ENCODE measurements at regions not wholly inside any gene's neighbourhood (a gene's known extent, or its start where the extent isn't known, plus 50 kb on each side); places are given as distances from the start of the nearest gene placed in this dataset.

GRCh38 chr1:79396901-79397300, 390.4 kb upstream of the ADGRL4 start:
- H3K4me3 Mint-ChIP-seq: no peak overlapping the region
- H3K27me3 Mint-ChIP-seq: no peaks in the 10 kb centered on the region
- H3K36me3 Mint-ChIP-seq (ENCODE audit: insufficient read depth): no peaks in the 10 kb centered on the region
- H3K9me3 Mint-ChIP-seq: peaks cover 17% of the 10 kb centered on the region
- no peaks in the 10 kb centered on the region for H3K4me1 Mint-ChIP-seq
- H3K27ac Mint-ChIP-seq (ENCODE audit: low read depth): no peak overlapping the region
- DNase-seq (ENCODE audit: low spot score in 2 of 2) (no peak), ATAC-seq (replicated peaks; ENCODE audit: extremely low read depth, poor library complexity, severe bottlenecking) (no peak)

DNA sequence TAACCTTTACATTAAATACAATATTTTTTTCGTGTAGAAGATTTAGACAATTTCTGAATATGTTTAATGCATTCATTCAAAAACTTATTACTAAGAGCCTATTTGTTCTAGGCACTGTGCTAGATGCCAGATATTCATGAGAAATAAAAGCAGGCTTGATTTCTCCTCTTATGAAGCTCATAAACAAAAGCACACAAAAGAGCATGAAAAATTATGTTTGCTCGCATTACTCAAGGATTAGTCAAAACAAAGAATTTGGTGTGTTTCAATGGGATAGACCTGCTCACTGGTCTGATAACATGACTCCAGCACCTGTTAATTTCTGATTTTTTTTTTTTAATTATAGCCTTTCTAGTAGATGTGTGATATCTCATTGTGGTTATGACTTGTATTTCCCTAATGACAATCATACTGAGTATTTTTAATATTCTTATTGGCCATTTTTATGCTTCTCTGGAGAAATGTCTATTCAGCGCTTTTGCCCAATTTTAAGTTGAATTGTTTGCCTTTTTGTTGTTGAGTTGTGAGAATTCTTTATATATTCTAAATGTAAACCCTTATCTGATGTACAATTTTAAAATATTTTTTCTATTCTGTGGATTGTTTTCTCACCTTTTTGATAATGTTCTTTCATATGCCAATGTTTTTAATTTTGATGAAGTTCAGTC, 382.3 kb upstream of the ADGRL4 start:
- no peak for DNase-seq (ENCODE audit: low spot score in 2 of 2)
- H3K9me3 Mint-ChIP-seq: peaks cover 15% of the 10 kb centered on the region
- no peak overlapping the region for H3K4me3 Mint-ChIP-seq
- H3K27ac Mint-ChIP-seq (ENCODE audit: low read depth): no peak overlapping the region
- ATAC-seq (replicated peaks; ENCODE audit: extremely low read depth, poor library complexity, severe bottlenecking): no peak
- H3K27me3 Mint-ChIP-seq: no peaks in the 10 kb centered on the region
- no peaks in the 10 kb centered on the region for H3K4me1 Mint-ChIP-seq
- H3K36me3 Mint-ChIP-seq (ENCODE audit: insufficient read depth): no peaks in the 10 kb centered on the region

- ATAC-seq (replicated peaks; ENCODE audit: extremely low read depth, poor library complexity, severe bottlenecking) (no peak), DNase-seq (ENCODE audit: low spot score in 2 of 2) (no peak)
- H3K27ac Mint-ChIP-seq (ENCODE audit: low read depth): no peak overlapping the region
- no peaks in the 10 kb centered on the region for H3K4me1 Mint-ChIP-seq
- H3K27me3 Mint-ChIP-seq: no peaks in the 10 kb centered on the region
- H3K4me3 Mint-ChIP-seq: no peak overlapping the region
- no peaks in the 10 kb centered on the region for H3K36me3 Mint-ChIP-seq (ENCODE audit: insufficient read depth)
- peaks cover 24% of the 10 kb centered on the region for H3K9me3 Mint-ChIP-seq
Observed at GRCh38 chr1:79386730-79387129, 380.2 kb upstream of the ADGRL4 start.

DNA sequence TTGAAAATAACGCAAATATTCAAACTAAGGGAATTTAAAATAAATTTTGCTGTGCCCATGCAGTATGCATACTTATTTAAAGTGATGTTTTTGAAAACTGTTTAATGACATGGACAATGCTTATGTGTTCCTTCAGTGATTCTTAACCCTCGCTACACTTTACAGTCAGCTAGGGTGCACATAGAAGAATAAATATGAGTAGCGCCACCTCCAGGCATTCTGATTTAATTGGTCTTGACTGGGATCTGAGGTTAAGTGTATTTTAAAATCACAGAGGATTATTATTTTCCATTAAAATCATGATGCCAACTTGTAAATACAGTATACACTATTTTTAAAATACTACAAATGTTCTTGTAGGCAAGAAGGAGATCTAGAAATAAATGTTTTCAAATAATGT, 373.5 kb upstream of the ADGRL4 start:
- peaks cover 24% of the 10 kb centered on the region for H3K9me3 Mint-ChIP-seq
- no peak for ATAC-seq (replicated peaks; ENCODE audit: extremely low read depth, poor library complexity, severe bottlenecking)
- no peak overlapping the region for H3K27ac Mint-ChIP-seq (ENCODE audit: low read depth)
- no peaks in the 10 kb centered on the region for H3K27me3 Mint-ChIP-seq
- H3K36me3 Mint-ChIP-seq (ENCODE audit: insufficient read depth): no peaks in the 10 kb centered on the region
- no peak for DNase-seq (ENCODE audit: low spot score in 2 of 2)
- H3K4me1 Mint-ChIP-seq: no peaks in the 10 kb centered on the region
- no peak overlapping the region for H3K4me3 Mint-ChIP-seq

GRCh38 chr1:79376106-79376505, 369.6 kb upstream of the ADGRL4 start:
- H3K4me3 Mint-ChIP-seq: no peak overlapping the region
- no peaks in the 10 kb centered on the region for H3K36me3 Mint-ChIP-seq (ENCODE audit: insufficient read depth)
- no peak for DNase-seq (ENCODE audit: low spot score in 2 of 2)
- ATAC-seq (replicated peaks; ENCODE audit: extremely low read depth, poor library complexity, severe bottlenecking): no peak
- H3K27ac Mint-ChIP-seq (ENCODE audit: low read depth): no peak overlapping the region
- peaks cover 16% of the 10 kb centered on the region for H3K9me3 Mint-ChIP-seq
- H3K27me3 Mint-ChIP-seq: no peaks in the 10 kb centered on the region
- no peaks in the 10 kb centered on the region for H3K4me1 Mint-ChIP-seq

DNA sequence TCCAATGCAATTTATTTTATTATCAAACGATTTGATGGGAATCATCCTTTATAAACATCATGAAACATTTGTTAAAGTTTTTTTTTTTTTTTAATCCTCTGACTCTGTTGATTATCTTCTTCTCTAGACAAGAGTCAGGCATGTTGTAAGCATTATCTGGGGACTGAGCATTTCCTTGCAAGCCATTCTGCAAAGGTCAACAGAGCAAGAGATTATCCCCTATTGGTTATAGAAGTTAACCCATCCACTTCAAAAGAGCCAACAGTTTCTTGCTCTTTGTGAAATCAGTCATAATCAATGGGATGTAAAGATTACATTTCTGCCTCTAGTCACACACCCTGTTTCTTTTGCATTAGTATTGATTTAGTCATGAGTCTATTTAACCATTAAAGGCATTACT, 368.8 kb upstream of the ADGRL4 start:
- H3K36me3 Mint-ChIP-seq (ENCODE audit: insufficient read depth): no peaks in the 10 kb centered on the region
- ATAC-seq (replicated peaks; ENCODE audit: extremely low read depth, poor library complexity, severe bottlenecking): no peak
- H3K4me3 Mint-ChIP-seq: no peak overlapping the region
- no peaks in the 10 kb centered on the region for H3K27me3 Mint-ChIP-seq
- no peak for DNase-seq (ENCODE audit: low spot score in 2 of 2)
- no peak overlapping the region for H3K27ac Mint-ChIP-seq (ENCODE audit: low read depth)
- H3K4me1 Mint-ChIP-seq: no peaks in the 10 kb centered on the region
- H3K9me3 Mint-ChIP-seq: peaks cover 16% of the 10 kb centered on the region

GRCh38 chr1:79374397-79374796, 367.9 kb upstream of the ADGRL4 start:
- DNase-seq (ENCODE audit: low spot score in 2 of 2) (no peak), ATAC-seq (replicated peaks; ENCODE audit: extremely low read depth, poor library complexity, severe bottlenecking) (no peak)
- no peaks in the 10 kb centered on the region for H3K27me3 Mint-ChIP-seq
- H3K36me3 Mint-ChIP-seq (ENCODE audit: insufficient read depth): no peaks in the 10 kb centered on the region
- no peaks in the 10 kb centered on the region for H3K4me1 Mint-ChIP-seq
- H3K27ac Mint-ChIP-seq (ENCODE audit: low read depth): no peak overlapping the region
- H3K4me3 Mint-ChIP-seq: no peak overlapping the region
- H3K9me3 Mint-ChIP-seq: peaks cover 21% of the 10 kb centered on the region

GRCh38 chr1:79373481-79374125, 367.1 kb upstream of the ADGRL4 start:
- Mint-ChIP-seq H3K27ac (ENCODE audit: low read depth) (no peak overlapping the region), H3K4me3 (no peak overlapping the region), H3K36me3 (ENCODE audit: insufficient read depth) (no peaks in the 10 kb centered on the region), H3K27me3 (no peaks in the 10 kb centered on the region), H3K4me1 (no peaks in the 10 kb centered on the region), H3K9me3 (peaks cover 28% of the 10 kb centered on the region)
- DNase-seq (ENCODE audit: low spot score in 2 of 2) (no peak), ATAC-seq (replicated peaks; ENCODE audit: extremely low read depth, poor library complexity, severe bottlenecking) (no peak)

GRCh38 chr1:79371802-79372201, 365.3 kb upstream of the ADGRL4 start:
- H3K27ac Mint-ChIP-seq (ENCODE audit: low read depth): no peak overlapping the region
- no peaks in the 10 kb centered on the region for H3K36me3 Mint-ChIP-seq (ENCODE audit: insufficient read depth)
- no peaks in the 10 kb centered on the region for H3K27me3 Mint-ChIP-seq
- H3K9me3 Mint-ChIP-seq: peaks cover 34% of the 10 kb centered on the region
- no peak for ATAC-seq (replicated peaks; ENCODE audit: extremely low read depth, poor library complexity, severe bottlenecking)
- H3K4me1 Mint-ChIP-seq: no peaks in the 10 kb centered on the region
- no peak for DNase-seq (ENCODE audit: low spot score in 2 of 2)
- no peak overlapping the region for H3K4me3 Mint-ChIP-seq

GRCh38 chr1:79369091-79369490, 362.6 kb upstream of the ADGRL4 start:
- H3K27ac Mint-ChIP-seq (ENCODE audit: low read depth): no peak overlapping the region
- H3K36me3 Mint-ChIP-seq (ENCODE audit: insufficient read depth): no peaks in the 10 kb centered on the region
- no peaks in the 10 kb centered on the region for H3K27me3 Mint-ChIP-seq
- H3K9me3 Mint-ChIP-seq: peaks cover 35% of the 10 kb centered on the region
- H3K4me3 Mint-ChIP-seq: no peak overlapping the region
- no peaks in the 10 kb centered on the region for H3K4me1 Mint-ChIP-seq
- ATAC-seq (replicated peaks; ENCODE audit: extremely low read depth, poor library complexity, severe bottlenecking) (no peak), DNase-seq (ENCODE audit: low spot score in 2 of 2) (no peak)

GRCh38 chr1:79364896-79365295, 358.4 kb upstream of the ADGRL4 start:
- Mint-ChIP-seq H3K36me3 (ENCODE audit: insufficient read depth) (no peaks in the 10 kb centered on the region), H3K27me3 (no peaks in the 10 kb centered on the region), H3K27ac (ENCODE audit: low read depth) (no peak overlapping the region), H3K4me1 (no peaks in the 10 kb centered on the region), H3K9me3 (peaks cover 24% of the 10 kb centered on the region), H3K4me3 (no peak overlapping the region)
- no peak for DNase-seq (ENCODE audit: low spot score in 2 of 2)
- no peak for ATAC-seq (replicated peaks; ENCODE audit: extremely low read depth, poor library complexity, severe bottlenecking)

GRCh38 chr1:79363430-79363829, 356.9 kb upstream of the ADGRL4 start:
- Mint-ChIP-seq H3K36me3 (ENCODE audit: insufficient read depth) (no peaks in the 10 kb centered on the region), H3K27me3 (no peaks in the 10 kb centered on the region), H3K9me3 (peaks cover 12% of the 10 kb centered on the region), H3K27ac (ENCODE audit: low read depth) (no peak overlapping the region), H3K4me3 (no peak overlapping the region), H3K4me1 (no peaks in the 10 kb centered on the region)
- no peak for ATAC-seq (replicated peaks; ENCODE audit: extremely low read depth, poor library complexity, severe bottlenecking)
- no peak for DNase-seq (ENCODE audit: low spot score in 2 of 2)

- no peaks in the 10 kb centered on the region for H3K36me3 Mint-ChIP-seq (ENCODE audit: insufficient read depth)
- ATAC-seq (replicated peaks; ENCODE audit: extremely low read depth, poor library complexity, severe bottlenecking): no peak
Observed at GRCh38 chr1:79362470-79362869, 355.9 kb upstream of the ADGRL4 start.

More at GRCh38 chr1:79362470-79362869, 355.9 kb upstream of the ADGRL4 start:
- H3K27me3 Mint-ChIP-seq: no peaks in the 10 kb centered on the region
- H3K27ac Mint-ChIP-seq (ENCODE audit: low read depth): no peak overlapping the region
- peaks cover 6% of the 10 kb centered on the region for H3K9me3 Mint-ChIP-seq
- no peak overlapping the region for H3K4me3 Mint-ChIP-seq
- DNase-seq (ENCODE audit: low spot score in 2 of 2): no peak
- no peaks in the 10 kb centered on the region for H3K4me1 Mint-ChIP-seq

All from central memory CD8-positive, alpha-beta T cell (primary cell).